Lung (tissue), 11 donors: ENCODE measurements at regions not wholly inside any gene's neighbourhood (a gene's known extent, or its start where the extent isn't known, plus 50 kb on each side); places are given as distances from the start of the nearest gene placed in this dataset.

Experiments used
- ATAC-seq: fragments of 200-7000 bp; cut with Tn5 transposase; one replicate; pipeline ENCODE4 v1.9.1; 2020; ENCODE audit warnings: moderate number of reproducible peaks; ENCODE audit not compliant: insufficient read depth, low FRiP score
- DNase-seq, 3 donors: peaks; one replicate each; pipeline ENCODE4 v3.0.0-alpha.2; 2013 to 2017
- H3K27ac ChIP-seq, 2 donors: one replicate each; pipeline ENCODE4 v1.5.1; 2013; ENCODE audit warnings: mild to moderate bottlenecking in 2 of 2, moderate library complexity in 2 of 2, control low read depth in 1 of 2, inconsistent platforms in 1 of 2, low read depth in 1 of 2, low read length in 1 of 2
- H3K27me3 ChIP-seq, 3 donors: one replicate each; pipeline ENCODE4 v1.5.1; 2013; ENCODE audit warnings: low read length in 2 of 3; ENCODE audit not compliant: control insufficient read depth in 3 of 3, insufficient read depth in 3 of 3
- H3K36me3 ChIP-seq, 4 donors: one replicate each; pipeline ENCODE4 v1.5.1; 2013; ENCODE audit warnings: low read length in 4 of 4, mild to moderate bottlenecking in 1 of 4, moderate library complexity in 1 of 4; ENCODE audit not compliant: control insufficient read depth in 4 of 4, insufficient read depth in 4 of 4
- H3K4me1 ChIP-seq, 5 donors: one replicate each; pipeline ENCODE4 v1.5.1; 2013; ENCODE audit warnings: low read length in 5 of 5, mild to moderate bottlenecking in 2 of 5, moderate library complexity in 1 of 5; ENCODE audit not compliant: control insufficient read depth in 5 of 5, insufficient read depth in 5 of 5
- H3K4me3 ChIP-seq: one replicate; pipeline ENCODE4 v1.5.1; 2013; ENCODE audit warnings: mild to moderate bottlenecking, control low read depth, moderate library complexity
- H3K9ac ChIP-seq, 2 donors: one replicate each; pipeline ENCODE4 v1.5.1; 2013; ENCODE audit warnings: low read length in 2 of 2, control low read depth in 1 of 2; ENCODE audit not compliant: insufficient read depth in 1 of 2
- H3K9me3 ChIP-seq, 4 donors: one replicate each; pipeline ENCODE4 v1.5.1; 2013; ENCODE audit warnings: low read length in 3 of 4, mild to moderate bottlenecking in 1 of 4, moderate library complexity in 1 of 4; ENCODE audit not compliant: control insufficient read depth in 4 of 4, insufficient read depth in 3 of 4
- WGBS, 2 donors: extraction: QIAGEN DNeasy Blood & Tissue Kit; methylation state at CpG; one replicate each; pipeline ENCODE4 v1.1.7; 2013; 5-methylcytosine and 5-hydroxymethylcytosine counted together
- TF ChIP-seq, protein P1 (sequence below): IDR thresholded peaks from 2 replicates; pipeline ENCODE4 v1.5.1; 2012; ENCODE audit warnings: mild to moderate bottlenecking; ENCODE audit errors: control extremely low read depth, extremely low read depth
- donor health status: control.
- donor health status: control.
- donor health status: Bipolar disorder and iron deficiency.
- donor health status: healthy.
- donor health status: DM: yes; HTN: yes; CAD: no.

DNA sequence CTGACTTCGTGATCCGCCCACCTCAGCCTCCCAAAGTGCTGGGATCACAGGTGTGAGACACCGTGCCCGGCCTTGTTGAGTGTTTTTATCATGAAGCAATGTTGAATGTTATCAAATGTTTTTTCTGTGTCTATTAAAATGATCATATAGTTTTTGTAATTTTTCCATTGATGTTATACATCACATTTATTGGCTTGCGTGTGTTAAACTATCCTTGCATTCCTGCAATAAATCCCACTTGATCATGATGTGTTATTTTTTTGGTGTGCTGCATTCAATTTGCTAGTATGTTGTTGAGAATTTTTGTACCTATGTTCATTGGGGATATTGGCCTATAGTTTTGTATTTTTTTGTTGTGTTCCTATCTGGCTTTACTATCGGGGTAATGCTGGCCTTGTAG, 113.1 kb upstream of the PARD3B start:
- 95 to 96% methylated on average over 6 of the region's 6 CpGs for WGBS, 2 donors
- H3K4me3 ChIP-seq, result no peak overlapping the region
- H3K36me3 ChIP-seq, result no peaks in the 10 kb centered on the region
- H3K4me1 ChIP-seq, result peaks cover 0 to 3% (median 0%) of the 10 kb centered on the region in 5 donors
- TF ChIP-seq, protein P1, sequence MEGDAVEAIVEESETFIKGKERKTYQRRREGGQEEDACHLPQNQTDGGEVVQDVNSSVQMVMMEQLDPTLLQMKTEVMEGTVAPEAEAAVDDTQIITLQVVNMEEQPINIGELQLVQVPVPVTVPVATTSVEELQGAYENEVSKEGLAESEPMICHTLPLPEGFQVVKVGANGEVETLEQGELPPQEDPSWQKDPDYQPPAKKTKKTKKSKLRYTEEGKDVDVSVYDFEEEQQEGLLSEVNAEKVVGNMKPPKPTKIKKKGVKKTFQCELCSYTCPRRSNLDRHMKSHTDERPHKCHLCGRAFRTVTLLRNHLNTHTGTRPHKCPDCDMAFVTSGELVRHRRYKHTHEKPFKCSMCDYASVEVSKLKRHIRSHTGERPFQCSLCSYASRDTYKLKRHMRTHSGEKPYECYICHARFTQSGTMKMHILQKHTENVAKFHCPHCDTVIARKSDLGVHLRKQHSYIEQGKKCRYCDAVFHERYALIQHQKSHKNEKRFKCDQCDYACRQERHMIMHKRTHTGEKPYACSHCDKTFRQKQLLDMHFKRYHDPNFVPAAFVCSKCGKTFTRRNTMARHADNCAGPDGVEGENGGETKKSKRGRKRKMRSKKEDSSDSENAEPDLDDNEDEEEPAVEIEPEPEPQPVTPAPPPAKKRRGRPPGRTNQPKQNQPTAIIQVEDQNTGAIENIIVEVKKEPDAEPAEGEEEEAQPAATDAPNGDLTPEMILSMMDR, result no peak
- ATAC-seq (no peak), DNase-seq (no peak)
- peaks cover 2 to 6% (median 4%) of the 10 kb centered on the region in 4 donors for H3K9me3 ChIP-seq
- no peak overlapping the region for H3K9ac ChIP-seq
- no peaks in the 10 kb centered on the region for H3K27me3 ChIP-seq
- H3K27ac ChIP-seq, result no peak overlapping the region

- no peaks in the 10 kb centered on the region for H3K27me3 ChIP-seq
- 59 to 74% methylated on average over 3 of the region's 3 CpGs for WGBS, 2 donors
- ATAC-seq, result no peak
- peaks cover 0 to 3% (median 0%) of the 10 kb centered on the region in 5 donors for H3K4me1 ChIP-seq
- no peak overlapping the region for H3K27ac ChIP-seq
- TF ChIP-seq, protein P1, result no peak
- H3K36me3 ChIP-seq, result no peaks in the 10 kb centered on the region
- peaks cover 2 to 6% (median 4%) of the 10 kb centered on the region in 4 donors for H3K9me3 ChIP-seq
- no peak for DNase-seq
- no peak overlapping the region for H3K9ac ChIP-seq
- H3K4me3 ChIP-seq, result no peak overlapping the region
These were observed 110.4 kb upstream of the PARD3B start for GRCh38 chr2:204434660-204435462.

- DNase-seq, result peak in 2 of 3 donors; percentile 73
- no peak for ATAC-seq
- peaks cover 2 to 8% (median 6%) of the 10 kb centered on the region in 4 donors for H3K9me3 ChIP-seq
- WGBS, 2 donors, result 73 to 74% methylated on average over 1 of the region's 1 CpG
- peaks cover 0 to 3% (median 0%) of the 10 kb centered on the region in 5 donors for H3K4me1 ChIP-seq
- H3K36me3 ChIP-seq, result no peaks in the 10 kb centered on the region
- H3K27me3 ChIP-seq, result no peaks in the 10 kb centered on the region
- H3K4me3 ChIP-seq, result no peak overlapping the region
- H3K9ac ChIP-seq, result no peak overlapping the region
- TF ChIP-seq, protein P1, result no peak
- no peak overlapping the region for H3K27ac ChIP-seq
These were observed 109.0 kb upstream of the PARD3B start for GRCh38 chr2:204436230-204436629.
